OCI-LY1 (cell line): ENCODE measurements at regions not wholly inside any gene's neighbourhood (a gene's known extent, or its start where the extent isn't known, plus 50 kb on each side); places are given as distances from the start of the nearest gene placed in this dataset.

Source experiments
- EZH2 ChIP-seq: fragments of 200-600 bp; sonication (generic), shearing (Covaris generic); IDR thresholded peaks from 2 replicates; pipeline ENCODE4 v1.8.0; 2017; ENCODE audit warnings: borderline replicate concordance, mixed run types, mild to moderate bottlenecking, antibody characterized with exemption, low read length, moderate library complexity, mixed read lengths
- TF ChIP-seq, protein P1 (sequence below): fragments of 200-600 bp; sonication (generic), shearing (Covaris generic); IDR thresholded peaks from 2 replicates; pipeline ENCODE4 v1.5.1; 2017; ENCODE audit warnings: mild to moderate bottlenecking, antibody characterized with exemption, low read length, moderate library complexity, mixed read lengths

DNA sequence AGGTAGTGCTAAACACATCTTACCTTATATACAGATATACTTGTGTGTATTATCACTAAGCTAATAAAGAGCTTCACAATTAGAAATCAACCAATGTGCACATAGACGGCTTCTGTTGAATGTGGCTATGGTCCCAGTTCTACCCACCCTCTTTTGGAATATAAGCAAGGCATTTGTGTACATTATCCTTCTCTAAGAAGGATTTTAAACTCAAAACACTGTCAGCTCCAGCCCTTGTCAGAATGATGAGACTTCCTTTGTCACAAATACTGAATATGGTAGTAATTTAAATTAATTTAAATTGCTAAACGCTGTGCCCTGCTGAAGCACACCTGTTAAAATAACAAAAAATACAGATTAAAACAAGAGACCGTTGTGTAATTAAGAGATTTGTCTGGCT is 107.9 kb upstream of the GRAMD2B start:
- TF ChIP-seq, protein P1, sequence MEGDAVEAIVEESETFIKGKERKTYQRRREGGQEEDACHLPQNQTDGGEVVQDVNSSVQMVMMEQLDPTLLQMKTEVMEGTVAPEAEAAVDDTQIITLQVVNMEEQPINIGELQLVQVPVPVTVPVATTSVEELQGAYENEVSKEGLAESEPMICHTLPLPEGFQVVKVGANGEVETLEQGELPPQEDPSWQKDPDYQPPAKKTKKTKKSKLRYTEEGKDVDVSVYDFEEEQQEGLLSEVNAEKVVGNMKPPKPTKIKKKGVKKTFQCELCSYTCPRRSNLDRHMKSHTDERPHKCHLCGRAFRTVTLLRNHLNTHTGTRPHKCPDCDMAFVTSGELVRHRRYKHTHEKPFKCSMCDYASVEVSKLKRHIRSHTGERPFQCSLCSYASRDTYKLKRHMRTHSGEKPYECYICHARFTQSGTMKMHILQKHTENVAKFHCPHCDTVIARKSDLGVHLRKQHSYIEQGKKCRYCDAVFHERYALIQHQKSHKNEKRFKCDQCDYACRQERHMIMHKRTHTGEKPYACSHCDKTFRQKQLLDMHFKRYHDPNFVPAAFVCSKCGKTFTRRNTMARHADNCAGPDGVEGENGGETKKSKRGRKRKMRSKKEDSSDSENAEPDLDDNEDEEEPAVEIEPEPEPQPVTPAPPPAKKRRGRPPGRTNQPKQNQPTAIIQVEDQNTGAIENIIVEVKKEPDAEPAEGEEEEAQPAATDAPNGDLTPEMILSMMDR, result no peak
- no peak for TF ChIP-seq EZH2
